ENCODE measurements at regions not wholly inside any gene's neighbourhood (a gene's known extent, or its start where the extent isn't known, plus 50 kb on each side); places are given as distances from the start of the nearest gene placed in this dataset.
"Not testable (repeated sequence)": the region's sequence is repeated elsewhere in the genome, so short reads cannot be mapped to it uniquely, and the experiment has no call there.

GRCh38 chr6:79806661-79807060, 140.7 kb downstream of the ELOVL4 start:
- DNase-seq, result not testable (repeated sequence)

- DNase-seq, result no peak
Observed at GRCh38 chr6:79804732-79805131, 142.6 kb downstream of the ELOVL4 start.

GRCh38 chr6:79803917-79804316, 143.4 kb downstream of the ELOVL4 start:
- no peak for DNase-seq

GRCh38 chr6:79802657-79803300, 144.6 kb downstream of the ELOVL4 start:
- DNase-seq, result no peak

GRCh38 chr6:79801362-79801761, 146.0 kb downstream of the ELOVL4 start:
- no peak for DNase-seq

- DNase-seq, result no peak
Observed at GRCh38 chr6:79798841-79799240, 148.5 kb downstream of the ELOVL4 start.

- DNase-seq, result peak; percentile 76
Observed at GRCh38 chr6:79797912-79798311, 149.4 kb downstream of the ELOVL4 start.

- DNase-seq, result no peak
Observed at GRCh38 chr6:79797163-79797764, 150.1 kb downstream of the ELOVL4 start.

- DNase-seq, result no peak
Observed at GRCh38 chr6:79796197-79796596, 151.2 kb downstream of the ELOVL4 start.

- DNase-seq, result no peak
Observed at GRCh38 chr6:79789896-79790295, 157.5 kb downstream of the ELOVL4 start.

- no peak for DNase-seq
Observed at GRCh38 chr6:79788756-79789155, 157.6 kb downstream of the SH3BGRL2 start.

GRCh38 chr6:79787626-79788025, 156.5 kb downstream of the SH3BGRL2 start:
- DNase-seq, result no peak

GRCh38 chr6:79784395-79784753, 153.2 kb downstream of the SH3BGRL2 start:
- DNase-seq, result no peak

- DNase-seq, result no peak
Observed at GRCh38 chr6:79783670-79784394, 152.7 kb downstream of the SH3BGRL2 start.

- DNase-seq, result no peak
Observed at GRCh38 chr6:79782792-79783580, 151.9 kb downstream of the SH3BGRL2 start.

GRCh38 chr6:79781916-79782315, 150.8 kb downstream of the SH3BGRL2 start:
- DNase-seq, result no peak

- no peak for DNase-seq
Observed at GRCh38 chr6:79780881-79781280, 149.8 kb downstream of the SH3BGRL2 start.

GRCh38 chr6:79778816-79779215, 147.7 kb downstream of the SH3BGRL2 start:
- no peak for DNase-seq

GRCh38 chr6:79777713-79778579, 146.8 kb downstream of the SH3BGRL2 start:
- DNase-seq, result peak; percentile 60

GRCh38 chr6:79776076-79776475, 144.9 kb downstream of the SH3BGRL2 start:
- no peak for DNase-seq

GRCh38 chr6:79775222-79775621, 144.1 kb downstream of the SH3BGRL2 start:
- no peak for DNase-seq

GRCh38 chr6:79764747-79765146, 133.6 kb downstream of the SH3BGRL2 start:
- DNase-seq, result no peak

Measured in NCI-H1092 (cell line).